Common myeloid progenitor, CD34-positive (primary cell): ENCODE measurements at regions not wholly inside any gene's neighbourhood (a gene's known extent, or its start where the extent isn't known, plus 50 kb on each side); places are given as distances from the start of the nearest gene placed in this dataset.

Source experiments
- CTCF ChIA-PET: fragments of 350-600 bp; sonication (Branson Sonifier 250); formaldehyde crosslinking; loops from one replicate; lab custom pipeline; 2021; ENCODE audit warnings: antibody characterized with exemption; lab: Charles Lee
- POLR2A ChIA-PET: fragments of 350-600 bp; sonication (Branson Sonifier 250); formaldehyde crosslinking; loops from one replicate; lab custom pipeline; 2021; ENCODE audit warnings: antibody characterized with exemption; lab: Charles Lee
- DNase-seq, 3 donors: peaks; one replicate each; pipeline versions ENCODE4 v3.0.0 to v3.0.0-alpha.2; 2013
- H3K27ac ChIP-seq, 2 experiments: 1 replicate in 1 of 2; 2 replicates in 1 of 2; pipeline ENCODE4 v1.7.0; 2013; ENCODE audit warnings: inconsistent platforms in 2 of 2, low read length in 2 of 2, mild to moderate bottlenecking in 2 of 2, low read depth in 1 of 2, moderate library complexity in 1 of 2; ENCODE audit not compliant: severe bottlenecking in 2 of 2, insufficient read depth in 1 of 2, poor library complexity in 1 of 2
- H3K27me3 ChIP-seq, 5 experiments: replicated peaks in 2 of 5; 1 replicate in 3 of 5; 2 replicates in 2 of 5; pipeline versions ENCODE4 v1.6.1 to v1.7.0; 2013; ENCODE audit warnings: low read length in 4 of 5, mild to moderate bottlenecking in 2 of 5, moderate library complexity in 2 of 5, inconsistent platforms in 1 of 5; ENCODE audit not compliant: insufficient read depth in 5 of 5, control insufficient read depth in 4 of 5
- H3K36me3 ChIP-seq, 4 experiments: 1 replicate in 2 of 4; 2 replicates in 2 of 4; pipeline versions ENCODE4 v1.6.1 to v1.7.0; 2013; ENCODE audit warnings: low read length in 3 of 4, control low read depth in 1 of 4, mild to moderate bottlenecking in 1 of 4; ENCODE audit not compliant: control insufficient read depth in 4 of 4, insufficient read depth in 4 of 4
- H3K4me1 ChIP-seq, 4 experiments: 1 replicate in 3 of 4; 2 replicates in 1 of 4; pipeline versions ENCODE4 v1.6.1 to v1.7.1; 2013; ENCODE audit warnings: low read length in 3 of 4, mild to moderate bottlenecking in 3 of 4, control low read depth in 1 of 4, inconsistent platforms in 1 of 4, moderate library complexity in 1 of 4; ENCODE audit not compliant: control insufficient read depth in 4 of 4, insufficient read depth in 4 of 4; ENCODE audit errors: control extremely low read depth in 1 of 4
- H3K4me3 ChIP-seq, 7 experiments: 1 replicate in 4 of 7; 2 replicates in 3 of 7; pipeline versions ENCODE4 v1.5.1 to v1.7.0; 2013; ENCODE audit warnings: mild to moderate bottlenecking in 7 of 7, low read length in 6 of 7, moderate library complexity in 6 of 7, inconsistent platforms in 2 of 7, low read depth in 2 of 7, control low read depth in 1 of 7; ENCODE audit not compliant: insufficient read depth in 4 of 7, control insufficient read depth in 1 of 7; ENCODE audit errors: extremely low read depth in 1 of 7
- H3K9me3 ChIP-seq, 5 experiments: 1 replicate in 4 of 5; 2 replicates in 1 of 5; pipeline versions ENCODE4 v1.6.1 to v1.7.1; 2013; ENCODE audit warnings: low read length in 4 of 5, mild to moderate bottlenecking in 2 of 5, inconsistent platforms in 1 of 5, low read depth in 1 of 5, moderate library complexity in 1 of 5; ENCODE audit not compliant: control insufficient read depth in 4 of 5, insufficient read depth in 2 of 5; ENCODE audit errors: control extremely low read depth in 1 of 5
- WGBS: methylation state at CpG from one replicate; pipeline ENCODE4 v1.1.5; 2013; ENCODE audit not compliant: insufficient coverage; 5-methylcytosine and 5-hydroxymethylcytosine counted together

GRCh38 chr9:81782313-81782995, 93.1 kb upstream of the TLE1 start:
- H3K27ac ChIP-seq: no peak overlapping the region
- no peak for DNase-seq
- no peaks in the 10 kb centered on the region for H3K36me3 ChIP-seq
- peaks cover 0 to 1% (median 0%) of the 10 kb centered on the region in 5 experiments for H3K9me3 ChIP-seq
- POLR2A ChIA-PET: no interaction called here
- H3K27me3 ChIP-seq: no peaks in the 10 kb centered on the region
- CTCF ChIA-PET: interaction anchor here (0.6 kb wide), 1 partner anchor 428 kb away, joined by 3 read pairs; no protein-coding TSS in a partner anchor
- 100% methylated on average over 6 of the region's 10 CpGs for WGBS
- H3K4me1 ChIP-seq: no peaks in the 10 kb centered on the region
- H3K4me3 ChIP-seq: no peak overlapping the region

DNA sequence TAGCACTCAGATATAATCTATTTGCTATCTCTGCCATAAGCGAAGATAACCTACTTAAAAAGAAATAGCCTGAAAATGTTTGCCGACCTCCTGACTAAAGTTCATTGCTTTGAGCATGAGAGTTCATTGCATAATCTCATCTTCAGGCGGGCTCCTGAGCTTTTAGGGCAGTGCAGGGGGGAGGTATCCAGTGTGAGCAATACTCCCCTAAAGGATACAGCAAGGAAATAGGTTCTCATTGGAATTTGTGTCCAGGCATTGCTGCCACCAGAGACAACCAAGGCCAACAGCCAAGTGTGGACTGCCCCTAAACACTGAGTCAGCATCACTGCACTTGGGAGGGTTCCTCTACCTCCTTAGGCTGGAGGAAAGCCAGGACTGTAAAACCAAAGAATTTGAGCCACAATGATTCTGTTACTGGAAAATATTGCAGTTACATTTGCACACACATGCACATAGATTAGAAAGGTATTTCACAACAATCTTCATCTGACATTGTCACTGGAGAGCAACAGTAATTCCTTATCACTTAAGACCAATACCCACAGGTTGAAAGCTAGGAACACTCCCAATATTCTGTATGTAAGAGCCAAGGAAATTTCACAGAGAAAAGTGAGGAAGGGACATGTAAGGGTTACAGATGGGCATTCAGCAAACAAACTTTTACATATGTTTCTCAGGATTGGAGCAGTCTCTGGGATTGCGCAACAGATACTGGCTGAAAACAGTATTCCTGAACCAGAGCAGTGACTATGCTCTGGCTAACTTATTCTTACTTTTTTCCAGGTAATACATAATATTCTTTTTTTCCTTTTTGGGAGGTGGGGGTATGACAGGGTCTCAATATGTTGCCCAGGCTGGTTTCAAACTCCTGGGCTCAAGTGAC, 98.6 kb upstream of the TLE1 start:
- no peak overlapping the region for H3K27ac ChIP-seq
- H3K4me1 ChIP-seq: peaks cover 0 to 8% (median 0%) of the 10 kb centered on the region in 4 experiments
- CTCF ChIA-PET: no interaction called here
- no peaks in the 10 kb centered on the region for H3K36me3 ChIP-seq
- no peak overlapping the region for H3K4me3 ChIP-seq
- peak; percentile 4 to 39 (median 34) for DNase-seq
- H3K27me3 ChIP-seq: no peaks in the 10 kb centered on the region
- 93% methylated on average over 4 of the region's 4 CpGs for WGBS
- no peaks in the 10 kb centered on the region for H3K9me3 ChIP-seq
- POLR2A ChIA-PET: interaction anchor here (0.6 kb wide), 1 partner anchor 1713 kb away, joined by 4 read pairs; no protein-coding TSS in a partner anchor

DNA sequence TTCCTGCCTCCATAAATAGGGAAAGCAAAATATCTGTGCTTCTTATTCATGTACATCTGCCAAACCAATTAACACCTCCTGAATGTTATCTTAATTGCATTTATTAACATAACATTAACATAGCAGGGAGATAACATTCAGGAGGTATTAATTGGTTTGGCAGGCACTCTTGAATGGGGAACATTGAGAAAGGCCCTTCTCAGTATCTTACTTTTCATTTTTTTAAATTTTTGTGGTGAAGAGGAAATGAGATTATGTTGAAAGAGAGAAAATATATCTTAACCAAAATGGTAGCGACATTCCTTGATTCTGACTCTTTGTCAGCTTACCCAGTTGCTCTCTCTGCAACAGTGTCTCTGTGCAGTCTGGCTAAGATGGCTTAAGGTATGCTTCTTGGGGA, 100.4 kb upstream of the TLE1 start:
- H3K27me3 ChIP-seq: no peaks in the 10 kb centered on the region
- no peaks in the 10 kb centered on the region for H3K9me3 ChIP-seq
- no peak overlapping the region for H3K4me3 ChIP-seq
- no peaks in the 10 kb centered on the region for H3K36me3 ChIP-seq
- peaks cover 0 to 8% (median 0%) of the 10 kb centered on the region in 4 experiments for H3K4me1 ChIP-seq
- H3K27ac ChIP-seq: no peak overlapping the region
- WGBS: 56% methylated on average over 1 of the region's 1 CpG
- CTCF ChIA-PET: no interaction called here
- POLR2A ChIA-PET: no interaction called here
- no peak for DNase-seq

GRCh38 chr9:81790166-81790565, 100.8 kb upstream of the TLE1 start:
- Histone ChIP-seq H3K4me1 (peaks cover 0 to 8% (median 0%) of the 10 kb centered on the region in 4 experiments), H3K27ac (no peak overlapping the region), H3K9me3 (no peaks in the 10 kb centered on the region), H3K36me3 (no peaks in the 10 kb centered on the region), H3K4me3 (no peak overlapping the region), H3K27me3 (no peaks in the 10 kb centered on the region)
- no peak for DNase-seq
- 100% methylated on average over 1 of the region's 2 CpGs for WGBS
- ChIA-PET POLR2A (no interaction called here), CTCF (no interaction called here)

GRCh38 chr9:81791076-81791475, 101.7 kb upstream of the TLE1 start:
- Histone ChIP-seq H3K9me3 (no peaks in the 10 kb centered on the region), H3K4me3 (no peak overlapping the region), H3K27me3 (no peaks in the 10 kb centered on the region), H3K36me3 (no peaks in the 10 kb centered on the region), H3K27ac (no peak overlapping the region), H3K4me1 (peaks cover 0 to 8% (median 0%) of the 10 kb centered on the region in 4 experiments)
- WGBS: 93% methylated on average over 2 of the region's 7 CpGs
- ChIA-PET POLR2A (no interaction called here), CTCF (no interaction called here)
- no peak for DNase-seq

- CTCF ChIA-PET: no interaction called here
- WGBS: no CpG with 5 or more reads among the region's 3 CpGs
- Histone ChIP-seq H3K36me3 (no peaks in the 10 kb centered on the region), H3K4me1 (no peaks in the 10 kb centered on the region), H3K4me3 (no peak overlapping the region), H3K27ac (no peak overlapping the region), H3K27me3 (no peaks in the 10 kb centered on the region), H3K9me3 (no peaks in the 10 kb centered on the region)
- POLR2A ChIA-PET: no interaction called here
- no peak for DNase-seq
Observed at GRCh38 chr9:81798606-81799005, 109.3 kb upstream of the TLE1 start.

GRCh38 chr9:81801190-81801589, 111.8 kb upstream of the TLE1 start:
- POLR2A ChIA-PET: interaction anchor here (0.6 kb wide), 1 partner anchor 115 kb away, joined by 3 read pairs; no protein-coding TSS in a partner anchor
- H3K36me3 ChIP-seq: no peaks in the 10 kb centered on the region
- H3K4me1 ChIP-seq: no peaks in the 10 kb centered on the region
- H3K27ac ChIP-seq: no peak overlapping the region
- WGBS: 91% methylated on average over 3 of the region's 3 CpGs
- no peak overlapping the region for H3K4me3 ChIP-seq
- H3K9me3 ChIP-seq: no peaks in the 10 kb centered on the region
- no peaks in the 10 kb centered on the region for H3K27me3 ChIP-seq
- no peak for DNase-seq
- CTCF ChIA-PET: no interaction called here
